ENCODE measurements at regions not wholly inside any gene's neighbourhood (a gene's known extent, or its start where the extent isn't known, plus 50 kb on each side); places are given as distances from the start of the nearest gene placed in this dataset.
"Not testable (repeated sequence)": the region's sequence is repeated elsewhere in the genome, so short reads cannot be mapped to it uniquely, and the experiment has no call there.

DNA sequence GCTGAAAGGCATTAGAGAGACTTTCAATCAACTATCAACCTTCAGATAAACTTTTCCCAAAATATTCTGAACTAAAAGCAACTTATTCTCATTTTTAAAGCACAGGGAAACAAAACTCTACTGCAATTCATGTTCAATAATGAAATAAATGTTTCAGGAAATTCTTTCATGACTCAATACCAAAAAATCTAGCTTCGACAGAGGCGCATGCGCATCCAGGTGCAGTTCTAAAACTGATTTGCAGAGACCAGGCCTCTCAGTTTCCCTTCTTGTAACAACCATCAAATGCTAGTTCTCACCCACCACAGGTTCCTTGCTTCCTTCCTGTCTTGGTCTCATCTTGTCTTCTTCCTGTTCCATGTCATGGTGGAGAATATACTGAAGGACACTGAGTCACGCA, 55.3 kb upstream of the NRBF2 start:
- Mint-ChIP-seq H3K9me3 (ENCODE audit: low read depth) (no peaks in the 10 kb centered on the region), H3K36me3 (no peaks in the 10 kb centered on the region), H3K27me3 (no peaks in the 10 kb centered on the region), H3K27ac (no peak overlapping the region), H3K4me1 (ENCODE audit: low read depth) (peaks cover 8% of the 10 kb centered on the region), H3K4me3 (no peak overlapping the region)

DNA sequence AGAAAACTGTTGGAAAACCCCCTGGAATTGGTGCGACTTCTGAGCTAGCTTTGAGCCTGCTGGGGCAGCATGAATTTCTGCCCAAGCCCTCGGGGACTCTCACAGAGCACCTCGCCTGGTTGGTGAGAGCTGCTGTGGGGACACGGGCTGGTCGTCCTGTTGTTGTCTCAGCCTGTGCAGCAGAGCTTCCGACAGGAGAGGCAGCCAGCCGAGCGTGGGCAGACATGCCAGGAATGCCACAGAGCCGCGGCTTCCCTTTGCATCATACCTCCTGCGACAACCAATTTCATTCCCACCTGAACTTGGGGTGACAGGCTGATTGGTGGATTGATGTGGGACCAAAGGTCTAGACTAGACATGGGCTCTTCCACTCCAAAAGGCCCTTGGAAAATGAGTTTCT, 60.2 kb upstream of the NRBF2 start:
- no peak overlapping the region for H3K27ac Mint-ChIP-seq
- H3K9me3 Mint-ChIP-seq (ENCODE audit: low read depth) = no peaks in the 10 kb centered on the region
- H3K4me1 Mint-ChIP-seq (ENCODE audit: low read depth) = peaks cover 10% of the 10 kb centered on the region
- no peak overlapping the region for H3K4me3 Mint-ChIP-seq
- H3K27me3 Mint-ChIP-seq = peaks cover 17% of the 10 kb centered on the region
- H3K36me3 Mint-ChIP-seq = no peaks in the 10 kb centered on the region

DNA sequence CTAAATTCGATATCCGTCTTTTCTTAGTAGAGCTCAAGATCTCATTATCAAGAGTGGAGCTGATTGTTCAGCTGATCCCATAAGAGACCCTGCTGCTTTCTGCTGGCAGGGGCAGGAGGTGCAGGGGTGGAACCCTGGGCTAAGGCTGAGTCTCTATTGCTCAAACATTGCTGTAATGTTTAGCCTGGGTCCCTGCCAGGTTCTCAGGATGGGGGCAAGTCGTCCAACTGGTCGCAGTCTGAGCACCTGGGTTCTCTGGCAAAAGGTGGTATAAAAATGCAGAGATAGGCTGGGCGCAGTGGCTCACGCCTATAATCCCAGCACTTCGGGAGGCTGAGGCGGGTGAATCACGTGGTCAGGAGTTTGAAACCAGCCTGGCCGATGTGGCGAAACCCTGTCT, 62.0 kb upstream of the NRBF2 start:
- no peaks in the 10 kb centered on the region for H3K9me3 Mint-ChIP-seq (ENCODE audit: low read depth)
- H3K27ac Mint-ChIP-seq = no peak overlapping the region
- no peaks in the 10 kb centered on the region for H3K36me3 Mint-ChIP-seq
- H3K4me1 Mint-ChIP-seq (ENCODE audit: low read depth) = peaks cover 6% of the 10 kb centered on the region
- H3K4me3 Mint-ChIP-seq = no peak overlapping the region
- H3K27me3 Mint-ChIP-seq = peaks cover 27% of the 10 kb centered on the region

DNA sequence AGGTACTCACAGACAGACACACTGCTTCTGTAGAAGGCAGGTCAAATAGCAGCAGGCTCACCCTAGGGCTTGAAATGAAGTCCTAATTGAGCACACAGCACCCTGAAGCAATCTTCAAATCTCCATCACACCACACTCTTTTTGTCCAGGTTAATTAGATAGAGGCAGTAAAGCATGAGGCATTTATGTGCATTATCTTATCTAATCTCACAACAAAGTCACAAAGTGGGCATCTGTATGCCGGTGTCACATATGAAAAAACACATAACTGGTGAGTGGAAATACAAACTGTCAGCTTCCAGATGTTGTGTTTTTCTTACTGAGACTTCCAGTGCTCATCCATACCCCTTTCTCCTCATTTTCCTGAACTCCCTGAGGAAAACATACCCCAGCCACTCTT, 63.8 kb upstream of the NRBF2 start:
- peaks cover 11% of the 10 kb centered on the region for H3K4me1 Mint-ChIP-seq (ENCODE audit: low read depth)
- no peaks in the 10 kb centered on the region for H3K9me3 Mint-ChIP-seq (ENCODE audit: low read depth)
- peaks cover 37% of the 10 kb centered on the region for H3K27me3 Mint-ChIP-seq
- no peak overlapping the region for H3K4me3 Mint-ChIP-seq
- H3K36me3 Mint-ChIP-seq = no peaks in the 10 kb centered on the region
- no peak overlapping the region for H3K27ac Mint-ChIP-seq

DNA sequence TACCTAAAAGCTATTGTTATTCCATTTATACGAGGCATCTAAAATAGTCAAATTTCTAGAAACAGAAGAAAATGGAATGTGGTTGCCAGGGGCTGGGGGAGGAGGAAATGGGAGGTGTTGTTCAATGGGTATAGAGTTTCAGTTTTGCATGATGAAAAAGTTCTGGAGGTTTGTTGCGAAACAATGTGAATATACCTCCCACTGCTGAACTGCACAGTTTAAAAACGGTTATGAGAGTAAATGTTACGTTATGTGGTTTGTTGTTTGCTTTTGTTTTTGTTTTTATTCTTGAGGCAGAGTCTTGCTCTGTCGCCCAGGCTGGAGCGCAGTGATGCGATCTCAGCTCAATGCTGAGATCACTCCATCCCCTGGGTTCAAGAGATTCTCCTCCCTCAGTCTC, 64.9 kb upstream of the NRBF2 start:
- H3K27me3 Mint-ChIP-seq = peaks cover 37% of the 10 kb centered on the region
- H3K4me3 Mint-ChIP-seq = no peak overlapping the region
- H3K27ac Mint-ChIP-seq = no peak overlapping the region
- peaks cover 11% of the 10 kb centered on the region for H3K4me1 Mint-ChIP-seq (ENCODE audit: low read depth)
- no peaks in the 10 kb centered on the region for H3K36me3 Mint-ChIP-seq
- no peaks in the 10 kb centered on the region for H3K9me3 Mint-ChIP-seq (ENCODE audit: low read depth)

DNA sequence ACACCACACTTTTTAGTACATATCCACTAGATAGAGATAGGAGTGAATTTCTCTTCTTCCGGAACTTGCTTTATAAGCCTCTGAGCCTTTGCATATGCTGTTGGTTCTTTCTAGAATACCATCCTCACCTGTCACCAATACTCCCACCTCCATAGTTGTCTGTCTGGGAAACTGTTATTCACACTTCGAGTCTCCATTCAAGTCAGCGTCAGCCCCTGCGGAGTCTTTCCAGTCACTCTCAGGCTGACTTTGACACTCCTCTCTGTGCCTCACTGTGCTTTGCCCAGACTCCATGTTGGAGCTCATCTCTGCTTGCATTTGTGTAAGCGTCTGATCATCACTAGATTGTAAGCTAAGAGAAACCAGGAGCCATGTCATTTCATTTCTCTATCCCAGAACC, 66.5 kb upstream of the NRBF2 start:
- no peaks in the 10 kb centered on the region for H3K9me3 Mint-ChIP-seq (ENCODE audit: low read depth)
- H3K4me1 Mint-ChIP-seq (ENCODE audit: low read depth) = peaks cover 11% of the 10 kb centered on the region
- no peak overlapping the region for H3K4me3 Mint-ChIP-seq
- H3K27ac Mint-ChIP-seq = no peak overlapping the region
- peaks cover 36% of the 10 kb centered on the region for H3K27me3 Mint-ChIP-seq
- H3K36me3 Mint-ChIP-seq = no peaks in the 10 kb centered on the region

DNA sequence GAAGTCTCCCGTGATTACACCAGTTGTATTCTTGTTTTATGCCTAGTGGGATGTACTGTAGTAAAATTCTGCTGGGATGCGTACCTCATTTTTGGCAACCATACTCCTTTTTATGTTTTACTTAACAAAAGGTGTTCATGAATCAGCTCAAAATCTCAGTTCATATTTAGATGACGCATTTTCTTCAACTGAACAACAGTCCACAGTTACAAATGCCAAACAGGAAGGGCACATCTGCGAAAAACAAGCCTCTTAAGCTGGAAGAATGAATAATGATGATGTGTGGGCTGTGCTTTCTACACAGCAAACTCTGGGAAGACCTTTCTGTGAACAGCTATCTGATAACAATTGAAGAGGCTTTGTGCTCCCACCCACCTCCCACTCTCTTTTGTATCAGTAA, 68.4 kb upstream of the NRBF2 start:
- peaks cover 35% of the 10 kb centered on the region for H3K27me3 Mint-ChIP-seq
- no peak overlapping the region for H3K4me3 Mint-ChIP-seq
- peaks cover 11% of the 10 kb centered on the region for H3K4me1 Mint-ChIP-seq (ENCODE audit: low read depth)
- no peaks in the 10 kb centered on the region for H3K36me3 Mint-ChIP-seq
- H3K9me3 Mint-ChIP-seq (ENCODE audit: low read depth) = no peaks in the 10 kb centered on the region
- no peak overlapping the region for H3K27ac Mint-ChIP-seq

DNA sequence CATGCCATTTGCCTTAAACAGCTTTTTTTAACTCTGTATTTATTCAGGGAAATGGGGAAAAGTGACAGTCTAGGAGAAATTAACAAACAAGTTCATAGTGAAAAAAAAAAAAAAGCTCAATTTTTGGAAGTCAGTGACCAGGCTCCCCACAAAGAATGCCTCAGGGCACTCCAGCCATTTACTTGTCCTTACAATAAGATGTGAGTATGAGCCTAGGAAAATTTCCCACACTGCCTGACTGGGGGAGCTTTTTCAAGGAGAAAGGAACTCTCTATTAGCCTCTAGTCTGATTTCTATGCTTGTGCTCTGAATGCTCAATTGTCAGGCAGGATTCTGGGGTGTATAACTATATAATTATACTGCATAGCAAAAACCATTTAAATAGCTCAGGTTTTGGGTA, 74.9 kb upstream of the NRBF2 start:
- Mint-ChIP-seq H3K27ac (no peak overlapping the region), H3K4me3 (no peak overlapping the region), H3K36me3 (no peaks in the 10 kb centered on the region), H3K4me1 (ENCODE audit: low read depth) (no peaks in the 10 kb centered on the region), H3K9me3 (ENCODE audit: low read depth) (no peaks in the 10 kb centered on the region), H3K27me3 (peaks cover 6% of the 10 kb centered on the region)

DNA sequence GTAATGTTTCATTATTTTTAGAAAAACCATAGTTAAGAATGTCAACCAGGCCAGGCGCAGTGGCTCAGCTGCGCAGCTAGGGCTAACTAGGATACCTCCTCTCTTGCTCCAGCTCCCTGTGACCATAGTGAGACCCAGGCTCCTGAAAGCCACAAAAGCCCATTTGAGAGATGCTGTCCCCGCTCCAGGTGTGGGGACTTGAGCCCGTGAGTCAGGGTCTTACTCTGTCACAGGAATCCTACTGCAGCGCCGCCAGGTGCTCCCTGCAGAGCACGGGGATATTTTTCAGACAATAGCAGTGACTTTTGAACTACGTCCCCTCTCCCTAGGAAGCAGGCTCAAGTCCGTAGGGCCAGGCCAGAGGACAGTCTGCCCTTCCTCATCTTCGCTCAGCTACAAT, 75.6 kb upstream of the NRBF2 start:
- no peak overlapping the region for H3K27ac Mint-ChIP-seq
- H3K27me3 Mint-ChIP-seq = peaks cover 3% of the 10 kb centered on the region
- no peak overlapping the region for H3K4me3 Mint-ChIP-seq
- no peaks in the 10 kb centered on the region for H3K36me3 Mint-ChIP-seq
- H3K4me1 Mint-ChIP-seq (ENCODE audit: low read depth) = no peaks in the 10 kb centered on the region
- H3K9me3 Mint-ChIP-seq (ENCODE audit: low read depth) = no peaks in the 10 kb centered on the region

DNA sequence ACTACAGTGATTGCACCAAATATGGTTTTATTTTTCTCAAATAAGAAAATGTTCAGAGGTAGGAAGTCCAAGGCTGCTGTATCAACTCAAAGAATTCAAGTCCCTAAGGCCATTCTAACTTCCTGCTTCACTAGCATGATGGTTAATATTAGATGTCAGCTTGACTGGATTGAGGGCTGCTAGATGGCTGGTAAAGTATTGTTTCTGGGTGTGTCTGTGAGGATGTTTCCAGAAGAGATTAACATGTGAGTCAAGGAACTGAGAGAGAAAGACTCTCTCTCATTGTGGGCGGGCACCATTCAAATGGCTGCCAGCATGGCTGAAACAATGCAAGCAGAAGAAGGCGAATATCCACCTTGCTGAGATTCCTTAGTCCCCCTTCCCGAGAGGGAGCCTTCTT, 77.4 kb upstream of the NRBF2 start:
- no peaks in the 10 kb centered on the region for H3K36me3 Mint-ChIP-seq
- H3K27me3 Mint-ChIP-seq = peaks cover 2% of the 10 kb centered on the region
- no peak overlapping the region for H3K4me3 Mint-ChIP-seq
- no peak overlapping the region for H3K27ac Mint-ChIP-seq
- no peaks in the 10 kb centered on the region for H3K9me3 Mint-ChIP-seq (ENCODE audit: low read depth)
- H3K4me1 Mint-ChIP-seq (ENCODE audit: low read depth) = no peaks in the 10 kb centered on the region

DNA sequence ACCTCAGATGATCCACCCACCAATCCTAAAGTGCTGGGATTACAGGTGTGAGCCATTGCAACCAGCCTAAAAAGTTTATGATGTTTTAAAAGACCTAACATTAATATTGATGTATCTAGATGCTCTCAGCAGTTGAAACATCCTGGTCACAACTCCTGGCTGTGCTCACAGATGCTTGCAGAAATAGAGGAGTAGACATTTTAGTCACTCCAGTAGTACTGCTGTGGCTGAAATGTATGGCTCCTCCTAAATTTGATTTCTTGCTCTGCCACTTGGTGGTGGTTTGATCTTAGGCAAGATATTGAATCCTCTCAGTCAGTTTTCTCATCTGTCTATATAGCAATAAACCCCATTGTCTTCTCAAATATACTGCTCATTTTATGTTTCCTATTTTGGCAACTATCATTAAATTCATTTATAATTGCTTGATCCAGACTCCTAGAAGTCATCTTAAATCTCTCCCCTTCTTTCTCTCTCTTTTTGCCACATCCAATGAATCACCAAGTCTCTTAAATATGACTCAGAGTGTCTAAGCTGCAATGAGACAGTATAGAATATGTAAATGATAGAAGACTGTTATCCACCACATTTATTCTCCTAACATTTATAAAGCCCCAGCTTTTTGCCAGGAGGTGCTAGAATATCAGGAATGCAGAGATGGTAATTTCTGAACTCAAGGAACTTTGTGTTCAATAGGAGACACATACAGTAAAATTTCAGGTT, 78.1 kb upstream of the NRBF2 start:
- Mint-ChIP-seq H3K27me3 (peaks cover 3% of the 10 kb centered on the region), H3K4me3 (no peak overlapping the region), H3K27ac (no peak overlapping the region), H3K4me1 (ENCODE audit: low read depth) (no peaks in the 10 kb centered on the region), H3K36me3 (no peaks in the 10 kb centered on the region), H3K9me3 (ENCODE audit: low read depth) (no peaks in the 10 kb centered on the region)

DNA sequence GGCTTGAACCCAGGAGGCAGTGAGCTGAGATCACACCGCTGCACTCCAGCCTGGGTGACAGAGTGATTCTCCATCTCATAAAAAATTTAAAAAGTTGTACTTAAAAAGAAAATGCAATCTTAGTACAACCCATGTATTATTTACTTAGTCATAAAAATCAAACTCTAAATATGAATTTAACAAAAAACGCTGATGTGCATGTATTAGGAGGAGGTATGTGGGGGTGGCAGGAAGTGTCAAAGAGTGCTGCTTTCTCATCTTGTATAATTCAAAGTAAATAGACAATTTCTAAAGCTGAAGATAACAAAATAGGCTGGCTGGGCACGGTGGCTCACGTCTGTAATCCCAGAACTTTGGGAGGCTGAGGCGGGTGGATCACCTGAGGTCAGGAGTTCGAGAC, 81.0 kb upstream of the NRBF2 start:
- Mint-ChIP-seq H3K36me3 (no peaks in the 10 kb centered on the region), H3K4me1 (ENCODE audit: low read depth) (no peaks in the 10 kb centered on the region), H3K27me3 (peaks cover 10% of the 10 kb centered on the region), H3K9me3 (ENCODE audit: low read depth) (no peaks in the 10 kb centered on the region), H3K27ac (no peak overlapping the region), H3K4me3 (no peak overlapping the region)

DNA sequence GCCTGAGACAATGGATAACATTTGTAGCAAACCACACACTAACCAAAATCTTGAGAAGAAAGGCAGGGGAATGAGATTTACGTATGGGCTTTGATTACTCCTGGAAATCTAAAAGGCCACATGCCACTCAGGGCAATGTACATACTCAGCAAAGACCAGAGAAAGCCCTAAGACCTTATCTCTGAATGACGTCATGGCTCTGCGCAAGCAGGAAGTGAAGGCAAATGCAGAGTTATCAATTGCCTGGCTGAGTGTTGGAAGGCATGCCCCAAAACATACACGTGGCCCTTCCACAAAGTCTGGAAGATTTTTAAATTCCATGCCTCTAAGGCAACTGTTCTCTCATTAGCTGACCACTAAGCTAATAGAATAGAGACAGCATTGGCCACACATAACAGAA, 90.9 kb upstream of the NRBF2 start:
- Mint-ChIP-seq H3K4me3 (no peak overlapping the region), H3K27me3 (peaks cover 35% of the 10 kb centered on the region), H3K4me1 (ENCODE audit: low read depth) (no peaks in the 10 kb centered on the region), H3K9me3 (ENCODE audit: low read depth) (peaks cover 13% of the 10 kb centered on the region), H3K27ac (no peak overlapping the region), H3K36me3 (peaks cover 3% of the 10 kb centered on the region)

DNA sequence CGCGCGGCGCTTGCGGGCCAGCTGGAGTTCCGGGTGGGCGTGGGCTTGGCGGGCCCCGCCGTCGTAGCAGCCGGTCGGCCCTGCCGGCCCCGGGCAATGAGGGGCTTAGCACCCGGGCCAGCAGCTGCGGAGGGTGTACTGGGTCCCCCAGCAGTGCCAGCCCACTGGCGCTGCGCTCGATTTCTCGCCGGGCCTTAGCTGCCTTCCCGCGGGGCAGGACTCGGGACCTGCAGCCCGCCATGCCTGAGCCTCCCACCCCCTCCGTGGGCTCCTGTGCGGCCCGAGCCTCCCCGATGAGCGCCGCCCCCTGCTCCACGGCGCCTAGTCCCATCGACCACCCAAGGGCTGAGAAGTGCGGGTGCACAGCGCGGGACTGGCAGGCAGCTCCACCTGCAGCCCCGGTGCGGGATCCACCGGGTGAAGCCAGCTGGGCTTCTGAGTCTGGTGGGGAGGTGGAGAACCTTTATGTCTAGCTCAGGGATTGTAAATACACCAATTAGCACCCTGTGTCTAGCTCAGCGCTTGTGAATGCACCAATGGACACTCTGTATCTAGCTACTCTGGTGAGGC, 99.4 kb upstream of the NRBF2 start:
- not testable (repeated sequence) for H3K27ac Mint-ChIP-seq; H3K4me1 Mint-ChIP-seq (ENCODE audit: low read depth); H3K36me3 Mint-ChIP-seq

DNA sequence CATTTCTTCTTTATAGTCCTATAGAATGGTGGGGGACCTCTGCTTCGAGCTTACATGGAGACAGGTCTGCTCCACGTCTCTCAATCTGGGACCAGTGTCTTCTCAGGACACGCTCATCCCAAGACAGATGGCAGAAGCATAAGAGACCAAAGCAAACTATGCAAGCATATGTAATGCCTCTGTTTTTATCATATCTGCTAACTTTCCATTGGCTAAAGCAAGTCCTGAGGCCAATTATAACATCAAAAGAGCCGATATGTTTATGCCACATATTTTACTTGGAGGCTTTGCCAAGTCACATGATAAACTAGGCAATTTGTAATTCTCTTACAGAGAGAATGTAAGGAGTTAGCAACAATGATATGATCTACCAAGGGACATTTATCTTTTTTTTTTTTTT, 102.6 kb upstream of the NRBF2 start:
- H3K4me1 Mint-ChIP-seq (ENCODE audit: low read depth) = no peaks in the 10 kb centered on the region
- no peak overlapping the region for H3K27ac Mint-ChIP-seq
- no peaks in the 10 kb centered on the region for H3K9me3 Mint-ChIP-seq (ENCODE audit: low read depth)
- H3K4me3 Mint-ChIP-seq = no peak overlapping the region
- H3K36me3 Mint-ChIP-seq = no peaks in the 10 kb centered on the region
- peaks cover 3% of the 10 kb centered on the region for H3K27me3 Mint-ChIP-seq

More for the DNA sequence above, 99.4 kb upstream of the NRBF2 start:
- not testable (repeated sequence) for H3K9me3 Mint-ChIP-seq (ENCODE audit: low read depth); H3K27me3 Mint-ChIP-seq; H3K4me3 Mint-ChIP-seq

DNA sequence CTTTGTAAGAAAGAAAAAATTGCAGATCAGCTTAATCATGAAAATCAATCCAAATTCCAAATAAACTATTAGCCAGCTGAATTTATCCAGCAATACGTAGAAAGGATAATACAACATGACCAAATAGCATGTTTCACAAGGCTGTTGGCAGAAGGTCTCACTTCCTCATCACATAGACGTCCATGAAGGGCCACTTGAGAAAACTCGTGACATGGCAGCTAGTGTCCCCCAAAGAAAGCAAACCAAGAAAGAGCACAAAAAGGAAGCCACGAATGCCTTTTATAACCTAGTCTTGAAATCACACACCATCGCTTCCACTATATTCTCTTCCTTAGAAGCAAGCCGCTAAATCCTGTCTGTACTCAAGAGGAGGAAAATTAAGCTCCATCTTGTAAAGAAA, 105.6 kb upstream of the NRBF2 start:
- no peak overlapping the region for H3K27ac Mint-ChIP-seq
- H3K9me3 Mint-ChIP-seq (ENCODE audit: low read depth) = no peaks in the 10 kb centered on the region
- H3K4me3 Mint-ChIP-seq = no peak overlapping the region
- no peaks in the 10 kb centered on the region for H3K4me1 Mint-ChIP-seq (ENCODE audit: low read depth)
- H3K36me3 Mint-ChIP-seq = no peaks in the 10 kb centered on the region
- H3K27me3 Mint-ChIP-seq = peaks cover 1% of the 10 kb centered on the region
